Pancreas (tissue), 10 donors: ENCODE measurements at regions not wholly inside any gene's neighbourhood (a gene's known extent, or its start where the extent isn't known, plus 50 kb on each side); places are given as distances from the start of the nearest gene placed in this dataset.

Experiments
- ATAC-seq, 4 donors: fragments of 200-7000 bp; cut with Tn5 transposase; one replicate each; pipeline versions ENCODE4 v1.8.0 to v1.9.1; 2020; ENCODE audit warnings: mild to moderate bottlenecking in 4 of 4, moderate library complexity in 4 of 4
- DNase-seq, 6 donors: peaks; one replicate each; pipeline ENCODE4 v3.0.0-alpha.2; 2020
- FAIRE-seq: peaks from 2 replicates; lab custom pipeline; 2012; peaks lifted over from hg19 to GRCh38; lab: Jason Lieb, UNC
- H3K27ac ChIP-seq, 4 donors: fragments of 200-600 bp; sonication (generic); 1 replicate in 3 of 4; 2 replicates in 1 of 4; pipeline versions ENCODE4 v1.5.0 to v1.8.0; 2020
- H3K27me3 ChIP-seq, 4 donors: fragments of 200-600 bp; one replicate each; pipeline ENCODE4 v1.8.0; 2021
- H3K36me3 ChIP-seq, 3 donors: fragments of 200-600 bp; sonication (generic) in 1 of 3; one replicate each; pipeline versions ENCODE4 v1.5.0 to v1.8.0; 2020 to 2021
- H3K4me1 ChIP-seq, 3 donors: fragments of 200-600 bp; one replicate each; pipeline ENCODE4 v1.8.0; 2021
- H3K4me3 ChIP-seq, 4 donors: fragments of 200-600 bp; sonication (generic) in 2 of 4; one replicate each; pipeline versions ENCODE4 v1.5.0 to v1.8.0; 2020 to 2021
- H3K9me3 ChIP-seq, 4 donors: fragments of 200-600 bp; one replicate each; pipeline ENCODE4 v1.8.0; 2021
- CTCF ChIP-seq, 4 donors: fragments of 200-600 bp; sonication (generic) in 3 of 4; IDR thresholded peaks; one replicate each; pipeline versions ENCODE4 v1.5.0 to v1.8.0; 2021; ENCODE audit warnings: antibody characterized with exemption in 4 of 4
- WGBS, 2 donors: extraction: QIAGEN DNeasy Blood & Tissue Kit; methylation state at CpG; one replicate each; pipeline ENCODE4 v1.1.7; 2013; 5-methylcytosine and 5-hydroxymethylcytosine counted together
- intact Hi-C, 3 donors: fragments of 100-400 bp; cut with DNase I; formaldehyde crosslinking; loops; one replicate each; pipeline versions ENCODE4 v1.11.1 to v1.14.2; 2022
- donor health status: healthy with polysubstance abuse.
- donor health status: DM: no; HTN: no; CAD: no; lungs with moderate emphysema.
- donor health status: DM: no; HTN: no; CAD: no.
- donor health status: control.
- donor health status: control.
- donor health status: Bipolar disorder and iron deficiency.
- donor health status: DM: yes; HTN: yes; CAD: no.
- donor health status: DM: no; HTN: no; CAD: no.
- donor health status: DM: no; HTN: no; CAD: no.
- donor health status: DM: yes; HTN: yes; CAD: no.

- Histone ChIP-seq H3K9me3 (no peaks in the 10 kb centered on the region), H3K4me1 (no peaks in the 10 kb centered on the region), H3K36me3 (no peaks in the 10 kb centered on the region), H3K27ac (no peak overlapping the region), H3K27me3 (no peaks in the 10 kb centered on the region), H3K4me3 (no peak overlapping the region)
- TF ChIP-seq CTCF (IDR thresholded peaks at IDR 0.05): no peak
- ATAC-seq (no peak), DNase-seq (no peak), FAIRE-seq (no peak)
- intact Hi-C loops: no loop called here
- 89 to 95% methylated on average over 1 of the region's 1 CpG for WGBS, 2 donors
Measured at GRCh38 chr18:44170208-44170880, 510.3 kb upstream of the SETBP1 start.

DNA sequence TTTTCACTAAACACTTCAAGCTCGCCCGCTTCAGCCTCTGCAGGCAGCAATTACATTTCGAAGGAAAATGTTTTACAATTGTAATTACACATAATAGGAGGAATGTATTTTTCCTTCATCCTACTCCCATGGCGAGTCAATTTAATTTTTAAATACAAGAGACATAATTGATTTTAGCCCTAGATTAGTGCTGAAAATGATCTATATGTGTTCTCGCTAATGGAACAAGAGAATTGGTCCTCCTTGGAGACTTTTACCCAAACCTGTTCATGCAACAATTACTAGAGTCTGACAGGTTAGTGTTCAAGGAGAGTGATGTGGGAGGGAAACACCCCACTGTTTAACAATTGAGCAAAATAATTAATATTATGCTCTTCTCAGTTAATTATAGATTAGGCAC is 509.4 kb upstream of the SETBP1 start:
- Histone ChIP-seq H3K27ac (no peak overlapping the region), H3K4me1 (no peaks in the 10 kb centered on the region), H3K27me3 (no peaks in the 10 kb centered on the region), H3K36me3 (no peaks in the 10 kb centered on the region), H3K9me3 (no peaks in the 10 kb centered on the region), H3K4me3 (no peak overlapping the region)
- intact Hi-C loops: no loop called here
- ATAC-seq (no peak), DNase-seq (no peak), FAIRE-seq (no peak)
- TF ChIP-seq CTCF (IDR thresholded peaks at IDR 0.05): no peak
- 73 to 90% methylated on average over 5 of the region's 5 CpGs for WGBS, 2 donors

DNA sequence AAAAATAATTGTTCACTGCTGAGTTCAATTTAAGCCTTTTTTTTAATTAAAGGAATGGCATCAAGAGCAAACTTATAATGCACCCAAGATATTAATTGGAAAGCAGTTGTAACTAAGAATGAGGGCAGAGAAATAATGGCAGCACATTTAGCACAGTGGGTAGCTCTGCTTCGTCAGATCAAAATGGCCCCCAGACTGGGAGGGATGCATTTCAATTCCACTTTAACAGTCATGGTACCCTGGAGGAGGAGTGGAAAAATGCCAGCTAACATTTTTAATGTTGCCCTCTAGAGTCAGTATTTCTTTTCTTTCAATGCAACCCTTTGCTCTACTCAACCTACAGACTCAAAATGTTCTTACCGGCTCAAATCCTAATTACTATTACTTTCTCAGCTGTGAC is 504.8 kb upstream of the SETBP1 start:
- 94 to 98% methylated on average over 2 of the region's 2 CpGs for WGBS, 2 donors
- ATAC-seq (no peak), DNase-seq (no peak), FAIRE-seq (no peak)
- Histone ChIP-seq H3K4me3 (no peak overlapping the region), H3K4me1 (no peaks in the 10 kb centered on the region), H3K9me3 (no peaks in the 10 kb centered on the region), H3K27me3 (no peaks in the 10 kb centered on the region), H3K27ac (no peak overlapping the region), H3K36me3 (no peaks in the 10 kb centered on the region)
- intact Hi-C loops: no loop called here
- TF ChIP-seq CTCF (IDR thresholded peaks at IDR 0.05): no peak

- 46 to 67% methylated on average over 2 of the region's 2 CpGs for WGBS, 2 donors
- TF ChIP-seq CTCF (IDR thresholded peaks at IDR 0.05): no peak
- Histone ChIP-seq H3K27ac (no peak overlapping the region), H3K36me3 (no peaks in the 10 kb centered on the region), H3K4me1 (no peaks in the 10 kb centered on the region), H3K4me3 (no peak overlapping the region), H3K9me3 (no peaks in the 10 kb centered on the region), H3K27me3 (no peaks in the 10 kb centered on the region)
- peak in 2 of 6 donors; percentile 17 to 55 for DNase-seq
- no peak for FAIRE-seq
- no peak for ATAC-seq
- intact Hi-C loops: no loop called here
Measured at GRCh38 chr18:44178476-44178875, 502.2 kb upstream of the SETBP1 start.

- WGBS, 2 donors: 94 to 97% methylated on average over 10 of the region's 10 CpGs
Measured at GRCh38 chr18:44179693-44180092, 501.0 kb upstream of the SETBP1 start.

More at GRCh38 chr18:44179693-44180092, 501.0 kb upstream of the SETBP1 start:
- H3K27me3 ChIP-seq: no peaks in the 10 kb centered on the region
- H3K4me3 ChIP-seq: no peak overlapping the region
- no peaks in the 10 kb centered on the region for H3K9me3 ChIP-seq
- DNase-seq: peak in 1 of 6 donors; percentile 9
- FAIRE-seq: no peak
- intact Hi-C loops: no loop called here
- no peaks in the 10 kb centered on the region for H3K36me3 ChIP-seq
- no peak overlapping the region for H3K27ac ChIP-seq
- no peak for TF ChIP-seq CTCF (IDR thresholded peaks at IDR 0.05)
- H3K4me1 ChIP-seq: no peaks in the 10 kb centered on the region
- ATAC-seq: no peak
